ENCODE measurements at regions not wholly inside any gene's neighbourhood (a gene's known extent, or its start where the extent isn't known, plus 50 kb on each side); places are given as distances from the start of the nearest gene placed in this dataset.

DNA sequence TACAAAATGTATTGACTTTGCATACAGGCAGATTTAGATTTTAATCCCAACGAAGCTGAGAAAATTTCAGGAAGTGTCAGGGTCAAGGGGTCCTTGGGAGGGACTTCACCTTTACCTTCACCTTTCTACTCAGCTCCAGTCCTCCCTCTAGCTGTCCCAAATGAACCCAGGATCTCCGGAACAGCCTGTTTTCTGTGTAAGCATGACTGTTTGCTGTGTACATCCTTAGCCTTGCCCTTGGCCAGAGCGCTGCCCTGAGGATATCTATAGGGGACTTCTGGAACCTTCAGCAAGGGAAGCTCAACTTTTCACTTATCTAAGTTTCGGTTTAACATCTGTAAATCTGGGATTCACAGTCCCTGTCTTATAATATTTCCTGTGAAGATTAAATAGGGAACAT is 246.8 kb upstream of the ST6GAL2 start:
- no peak overlapping the region for H4K8ac ChIP-seq (replicated peaks; ENCODE audit: insufficient read length, low read depth, low read length)
- no peak overlapping the region for H3K23ac ChIP-seq (ENCODE audit: insufficient read length, low read depth, low read length)
- H3K79me2 ChIP-seq (ENCODE audit: insufficient read depth, low read length) = no peaks in the 10 kb centered on the region
- H3K4me1 Mint-ChIP-seq = no peaks in the 10 kb centered on the region
- H3K9me3 Mint-ChIP-seq = no peaks in the 10 kb centered on the region; a peak in 1 of 5 replicates
- no peak overlapping the region for H3K27ac Mint-ChIP-seq
- no peak overlapping the region for H2BK5ac ChIP-seq (ENCODE audit: insufficient read length, low read length)
- no peak overlapping the region for H3K9ac ChIP-seq (ENCODE audit: extremely low read depth, insufficient read length, low read length)
- no peak overlapping the region for H2AFZ ChIP-seq (ENCODE audit: low read length)
- no peak overlapping the region for H3K4me3 Mint-ChIP-seq
- peaks cover 2% of the 10 kb centered on the region for H3K23me2 ChIP-seq (ENCODE audit: insufficient read length, low read depth, low read length, poor library complexity, severe bottlenecking)
- H2BK120ac ChIP-seq (ENCODE audit: low read depth, low read length, poor library complexity, severe bottlenecking) = no peak overlapping the region
- H2AK5ac ChIP-seq (ENCODE audit: insufficient read length, low read length) = no peak overlapping the region
- H3K4me1 ChIP-seq (ENCODE audit: insufficient read depth, low read length) = no peaks in the 10 kb centered on the region
- H3T11ph ChIP-seq (ENCODE audit: low read length) = no peak overlapping the region
- no peak for DNase-seq
- no peak overlapping the region for H2BK12ac ChIP-seq (ENCODE audit: insufficient read length, low read depth, low read length)
- no peaks in the 10 kb centered on the region for H3K79me1 ChIP-seq (ENCODE audit: insufficient read depth, low read depth, low read length, poor library complexity, severe bottlenecking)
- H3K18ac ChIP-seq (ENCODE audit: insufficient read length, low read depth, low read length) = no peak overlapping the region
- H3K4me2 ChIP-seq (ENCODE audit: insufficient read depth, insufficient read length, low read length) = no peak overlapping the region
- no peak overlapping the region for H4K5ac ChIP-seq (ENCODE audit: insufficient read length, low read depth, low read length)
- no peak overlapping the region for H3K27ac ChIP-seq (ENCODE audit: insufficient read length, low read depth, low read length)
- no peak overlapping the region for H3K14ac ChIP-seq (ENCODE audit: insufficient read depth, low read length)
- no peak overlapping the region for H3K4ac ChIP-seq (ENCODE audit: low read depth, low read length)
- no peak overlapping the region for H2BK20ac ChIP-seq (ENCODE audit: low read depth, low read length, poor library complexity, severe bottlenecking)
- no peaks in the 10 kb centered on the region for H3K27me3 Mint-ChIP-seq (ENCODE audit: low read depth)
- H4K20me1 ChIP-seq (ENCODE audit: control insufficient read depth, insufficient read depth, insufficient read length) = no peaks in the 10 kb centered on the region
- no CpG with 5 or more reads among the region's 4 CpGs for WGBS (ENCODE audit: extremely low coverage, insufficient read length, low lambda C conversion rate)
- TF ChIP-seq, protein P1, sequence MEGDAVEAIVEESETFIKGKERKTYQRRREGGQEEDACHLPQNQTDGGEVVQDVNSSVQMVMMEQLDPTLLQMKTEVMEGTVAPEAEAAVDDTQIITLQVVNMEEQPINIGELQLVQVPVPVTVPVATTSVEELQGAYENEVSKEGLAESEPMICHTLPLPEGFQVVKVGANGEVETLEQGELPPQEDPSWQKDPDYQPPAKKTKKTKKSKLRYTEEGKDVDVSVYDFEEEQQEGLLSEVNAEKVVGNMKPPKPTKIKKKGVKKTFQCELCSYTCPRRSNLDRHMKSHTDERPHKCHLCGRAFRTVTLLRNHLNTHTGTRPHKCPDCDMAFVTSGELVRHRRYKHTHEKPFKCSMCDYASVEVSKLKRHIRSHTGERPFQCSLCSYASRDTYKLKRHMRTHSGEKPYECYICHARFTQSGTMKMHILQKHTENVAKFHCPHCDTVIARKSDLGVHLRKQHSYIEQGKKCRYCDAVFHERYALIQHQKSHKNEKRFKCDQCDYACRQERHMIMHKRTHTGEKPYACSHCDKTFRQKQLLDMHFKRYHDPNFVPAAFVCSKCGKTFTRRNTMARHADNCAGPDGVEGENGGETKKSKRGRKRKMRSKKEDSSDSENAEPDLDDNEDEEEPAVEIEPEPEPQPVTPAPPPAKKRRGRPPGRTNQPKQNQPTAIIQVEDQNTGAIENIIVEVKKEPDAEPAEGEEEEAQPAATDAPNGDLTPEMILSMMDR (conservative IDR thresholded peaks at IDR 0.05) = no peak
- H4K91ac ChIP-seq (ENCODE audit: insufficient read length, low read depth, low read length) = no peak overlapping the region
- H3K27me3 ChIP-seq (ENCODE audit: insufficient read depth, low read length) = no peaks in the 10 kb centered on the region
- H3K9me3 ChIP-seq (ENCODE audit: control insufficient read depth, low read depth, low read length) = no peaks in the 10 kb centered on the region
- no peaks in the 10 kb centered on the region for H3K36me3 Mint-ChIP-seq (ENCODE audit: insufficient read depth in 1 of 3, low read depth in 3 of 3)
- no peak overlapping the region for H3K56ac ChIP-seq (ENCODE audit: insufficient read length, low read depth, low read length)
- no peak overlapping the region for H2BK15ac ChIP-seq (ENCODE audit: low read depth, low read length)

Measured in H9 (cell line).